ENCODE measurements at regions not wholly inside any gene's neighbourhood (a gene's known extent, or its start where the extent isn't known, plus 50 kb on each side); places are given as distances from the start of the nearest gene placed in this dataset.

DNA sequence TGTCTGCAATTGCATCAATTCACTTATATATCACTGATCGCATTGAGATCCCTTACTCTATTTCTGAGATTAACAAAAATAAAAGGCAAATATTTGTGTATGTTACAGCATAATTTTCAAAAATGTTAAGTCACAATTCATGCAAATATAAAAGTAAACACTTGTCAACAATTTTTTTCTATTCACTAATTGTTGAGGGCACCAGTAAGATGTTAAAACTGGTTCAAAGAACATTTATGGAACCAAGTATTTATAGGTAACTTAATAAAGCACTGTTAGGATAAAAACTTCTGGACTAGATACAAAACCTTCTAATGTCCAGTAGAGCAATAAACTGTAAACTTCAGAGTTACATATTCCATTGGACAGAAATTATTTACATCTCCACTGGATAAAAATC lies 586.1 kb upstream of the AUTS2 start:
- no peak for TF ChIP-seq ZNF274 (IDR thresholded peaks at IDR 0.05; ENCODE audit: low read depth, low read length)
- H3K4me3 ChIP-seq (ENCODE audit: low read length): no peak overlapping the region

DNA sequence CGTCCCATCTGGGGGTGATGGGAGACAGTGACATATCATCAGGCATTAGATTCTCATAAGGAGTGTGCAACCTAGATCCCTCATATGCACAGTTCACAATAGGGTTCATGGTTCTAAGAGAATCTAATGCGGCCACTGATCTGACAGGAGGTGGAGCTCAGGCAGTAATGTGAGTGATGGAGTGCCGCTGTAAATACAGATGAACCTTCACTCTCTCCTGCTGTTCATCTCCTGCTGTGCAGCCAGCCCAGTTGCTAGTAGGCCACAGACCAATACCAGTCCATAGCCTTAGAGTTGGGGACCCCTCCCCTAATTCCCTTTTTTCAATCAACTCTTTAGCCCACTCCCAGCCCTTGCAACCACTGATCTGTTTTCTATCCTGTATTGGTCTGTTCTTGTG lies 581.1 kb upstream of the AUTS2 start:
- H3K4me3 ChIP-seq (ENCODE audit: low read length): no peak overlapping the region
- TF ChIP-seq ZNF274 (IDR thresholded peaks at IDR 0.05; ENCODE audit: low read depth, low read length): no peak

DNA sequence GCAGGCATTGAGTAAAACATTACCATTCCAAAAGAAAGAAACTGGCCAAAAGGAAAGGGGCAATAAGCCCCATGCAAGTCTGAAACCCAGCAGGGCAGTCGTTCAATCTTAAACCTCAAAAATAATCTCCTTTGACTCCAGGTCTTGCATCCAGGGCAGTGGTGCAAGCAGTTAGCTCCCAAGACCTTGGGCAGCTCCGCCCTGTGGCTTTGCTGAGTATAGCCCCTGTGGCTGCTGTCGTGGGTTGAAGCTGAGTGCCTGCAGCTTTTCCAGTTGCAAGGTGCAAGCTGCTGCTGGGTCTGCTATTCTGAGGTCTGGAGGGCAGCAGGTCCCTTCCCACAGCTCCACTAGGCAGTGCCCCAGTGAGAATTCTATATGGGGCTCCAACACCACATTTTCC lies 580.1 kb upstream of the AUTS2 start:
- no peak for TF ChIP-seq ZNF274 (IDR thresholded peaks at IDR 0.05; ENCODE audit: low read depth, low read length)
- no peak overlapping the region for H3K4me3 ChIP-seq (ENCODE audit: low read length)

DNA sequence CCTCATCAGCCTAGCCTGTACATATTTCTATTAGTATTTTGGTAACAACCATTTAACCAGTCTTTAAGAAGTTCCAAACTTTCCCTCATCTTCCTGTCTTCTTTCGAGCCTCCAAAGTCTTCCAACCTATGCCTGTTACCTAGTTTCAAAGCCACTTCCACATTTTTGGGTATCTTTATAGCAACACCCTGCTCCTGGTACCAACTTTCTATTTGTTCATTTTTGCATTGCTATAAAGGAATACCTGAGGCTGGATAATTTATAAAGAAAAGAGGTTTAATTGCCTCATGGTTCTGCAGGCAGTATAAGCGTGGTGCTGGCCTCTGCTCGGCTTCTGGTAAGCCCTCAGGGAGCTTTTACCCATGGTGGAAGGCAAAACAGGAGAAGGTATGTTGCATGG lies 578.8 kb upstream of the AUTS2 start:
- H3K4me3 ChIP-seq (ENCODE audit: low read length): no peak overlapping the region
- no peak for TF ChIP-seq ZNF274 (IDR thresholded peaks at IDR 0.05; ENCODE audit: low read depth, low read length)

DNA sequence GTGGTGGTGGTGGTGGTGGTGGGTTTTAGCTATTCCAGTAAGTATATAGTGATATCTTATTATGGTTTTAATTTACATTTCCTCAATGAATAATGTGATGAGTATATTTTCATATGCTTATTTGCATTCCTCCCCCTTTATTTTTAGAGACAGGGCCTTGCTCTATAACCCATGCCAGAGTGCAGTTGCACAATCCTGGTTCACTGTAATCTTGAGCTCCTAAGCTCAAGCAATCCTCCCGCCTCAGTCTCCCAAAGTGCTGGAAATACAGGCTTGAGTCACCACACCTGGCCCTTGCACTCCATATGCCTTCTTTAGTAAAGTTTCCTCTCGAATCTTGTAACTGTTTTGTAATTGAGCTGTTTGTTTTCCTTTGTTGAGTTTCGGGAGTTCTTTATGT lies 577.7 kb upstream of the AUTS2 start:
- no peak for TF ChIP-seq ZNF274 (IDR thresholded peaks at IDR 0.05; ENCODE audit: low read depth, low read length)

DNA sequence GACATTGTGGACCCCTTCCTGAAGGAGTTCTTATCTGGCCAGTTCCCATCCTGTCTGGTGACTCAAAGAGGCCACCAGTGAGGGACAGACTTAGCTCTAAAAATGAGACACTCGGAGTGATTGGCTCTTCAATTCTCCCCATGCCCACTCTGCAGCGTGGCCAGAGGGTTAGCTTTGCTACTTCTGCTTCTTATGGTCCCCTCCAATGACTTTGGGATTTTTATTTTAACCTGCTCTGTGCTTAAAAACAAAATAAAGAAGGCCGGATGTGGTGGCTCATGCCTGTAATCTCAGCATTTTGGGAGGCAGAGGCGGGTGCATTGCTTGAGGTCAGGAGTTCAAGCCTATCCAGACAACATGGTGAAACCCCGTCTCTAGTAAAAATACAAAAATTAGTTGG lies 573.0 kb upstream of the AUTS2 start:
- H3K4me3 ChIP-seq (ENCODE audit: low read length): no peak overlapping the region
- no peak for TF ChIP-seq ZNF274 (IDR thresholded peaks at IDR 0.05; ENCODE audit: low read depth, low read length)

More for the DNA sequence above, 577.7 kb upstream of the AUTS2 start:
- no peak overlapping the region for H3K4me3 ChIP-seq (ENCODE audit: low read length)

DNA sequence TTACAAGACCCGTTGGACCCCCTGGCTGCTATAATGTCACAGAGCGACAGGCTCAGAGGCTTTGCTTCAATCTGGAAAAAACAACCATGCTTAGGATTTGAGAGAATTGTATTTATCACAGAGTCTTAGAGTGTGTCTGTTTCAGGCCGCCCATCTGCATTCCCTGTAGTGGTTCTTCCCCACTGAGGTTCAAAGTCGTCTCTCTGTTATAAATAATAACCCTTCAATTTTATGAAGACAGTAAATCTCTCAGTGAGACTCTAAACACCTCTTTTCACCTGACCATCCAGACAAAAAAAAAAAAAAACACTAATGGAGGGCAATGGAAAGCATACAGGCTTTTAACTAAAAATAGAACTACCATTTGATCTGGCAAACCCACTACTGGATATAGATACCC lies 565.4 kb upstream of the AUTS2 start:
- H3K4me3 ChIP-seq (ENCODE audit: low read length): no peak overlapping the region
- no peak for TF ChIP-seq ZNF274 (IDR thresholded peaks at IDR 0.05; ENCODE audit: low read depth, low read length)

DNA sequence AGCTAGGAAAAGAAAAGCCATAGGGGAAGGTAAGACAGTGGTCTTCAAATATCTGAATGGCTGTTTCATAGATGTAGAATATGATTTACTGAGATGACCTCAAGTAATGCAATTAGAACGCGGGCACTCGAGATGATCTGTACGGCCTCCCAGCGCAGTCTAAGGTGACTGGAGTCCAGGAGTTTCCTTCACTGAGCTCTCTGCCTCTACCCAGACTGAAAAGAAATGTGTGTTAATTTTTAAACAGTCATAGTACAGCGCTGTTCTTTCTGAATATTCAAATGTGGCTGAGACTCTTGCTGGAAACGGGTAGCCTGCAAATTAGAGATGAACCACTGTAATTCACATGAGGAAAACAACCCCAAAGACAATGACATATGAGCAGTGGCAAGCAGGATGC lies 562.4 kb upstream of the AUTS2 start:
- no peak for TF ChIP-seq ZNF274 (IDR thresholded peaks at IDR 0.05; ENCODE audit: low read depth, low read length)
- H3K4me3 ChIP-seq (ENCODE audit: low read length): no peak overlapping the region

DNA sequence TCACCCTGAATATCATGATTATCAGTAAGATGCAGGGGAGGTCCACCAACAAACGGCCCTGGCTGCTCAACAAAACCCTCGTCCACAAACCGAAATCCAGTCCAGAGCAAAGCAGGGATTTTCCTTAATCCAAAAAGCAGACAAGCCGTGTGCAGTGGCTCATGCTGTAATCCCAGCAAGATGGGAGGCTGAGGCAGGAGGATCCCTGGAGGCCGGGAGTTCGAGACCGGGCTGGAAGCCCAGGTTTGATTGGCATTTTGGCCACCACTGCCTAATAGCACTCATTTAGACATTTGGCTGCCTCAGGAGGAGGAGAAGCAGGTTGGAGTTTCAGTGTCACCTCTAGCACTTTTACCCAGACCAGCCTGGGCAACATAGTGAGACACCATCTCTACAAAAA lies 562.0 kb upstream of the AUTS2 start:
- no peak for TF ChIP-seq ZNF274 (IDR thresholded peaks at IDR 0.05; ENCODE audit: low read depth, low read length)
- no peak overlapping the region for H3K4me3 ChIP-seq (ENCODE audit: low read length)

DNA sequence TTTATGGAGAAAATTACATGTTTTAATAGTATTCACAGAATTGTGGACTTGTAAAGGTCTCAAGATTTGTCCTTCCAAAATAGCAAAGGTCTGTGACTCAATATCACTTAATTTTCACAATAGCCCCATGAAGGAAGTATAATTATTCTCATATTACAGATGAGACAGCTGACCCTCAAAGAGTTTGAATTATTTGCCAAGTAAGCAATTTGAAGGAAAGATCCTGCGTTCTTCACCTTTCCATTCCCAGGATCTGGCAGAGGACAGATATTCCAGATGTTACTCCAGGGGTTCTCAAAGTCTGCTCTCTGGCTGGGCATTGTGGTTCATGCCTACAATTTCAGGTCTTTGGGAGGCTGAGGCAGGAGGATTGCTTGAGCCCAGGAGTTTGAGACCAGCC lies 559.4 kb upstream of the AUTS2 start:
- no peak overlapping the region for H3K4me3 ChIP-seq (ENCODE audit: low read length)

DNA sequence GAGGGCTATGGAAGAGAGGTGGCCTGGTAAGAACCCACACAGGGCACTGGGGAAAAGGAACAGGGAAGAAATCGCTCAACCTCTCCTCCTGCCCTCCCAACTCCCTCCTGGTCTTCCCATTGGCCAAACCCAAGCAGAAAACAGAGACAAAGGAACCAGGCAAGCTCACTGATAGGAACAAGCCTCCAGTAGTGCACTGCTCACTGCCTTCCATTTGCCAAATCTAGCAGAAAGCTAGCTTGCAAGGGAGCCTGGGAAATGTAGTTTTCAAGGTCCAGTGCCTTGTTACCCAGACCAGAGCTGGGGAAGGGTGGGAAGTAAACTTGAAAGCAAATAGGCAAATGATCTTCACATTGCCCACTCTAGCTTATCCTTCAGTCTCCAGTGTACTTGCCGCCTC lies 556.1 kb upstream of the AUTS2 start:
- no peak overlapping the region for H3K4me3 ChIP-seq (ENCODE audit: low read length)
- no peak for TF ChIP-seq ZNF274 (IDR thresholded peaks at IDR 0.05; ENCODE audit: low read depth, low read length)

More for the DNA sequence above, 559.4 kb upstream of the AUTS2 start:
- TF ChIP-seq ZNF274 (IDR thresholded peaks at IDR 0.05; ENCODE audit: low read depth, low read length): no peak

DNA sequence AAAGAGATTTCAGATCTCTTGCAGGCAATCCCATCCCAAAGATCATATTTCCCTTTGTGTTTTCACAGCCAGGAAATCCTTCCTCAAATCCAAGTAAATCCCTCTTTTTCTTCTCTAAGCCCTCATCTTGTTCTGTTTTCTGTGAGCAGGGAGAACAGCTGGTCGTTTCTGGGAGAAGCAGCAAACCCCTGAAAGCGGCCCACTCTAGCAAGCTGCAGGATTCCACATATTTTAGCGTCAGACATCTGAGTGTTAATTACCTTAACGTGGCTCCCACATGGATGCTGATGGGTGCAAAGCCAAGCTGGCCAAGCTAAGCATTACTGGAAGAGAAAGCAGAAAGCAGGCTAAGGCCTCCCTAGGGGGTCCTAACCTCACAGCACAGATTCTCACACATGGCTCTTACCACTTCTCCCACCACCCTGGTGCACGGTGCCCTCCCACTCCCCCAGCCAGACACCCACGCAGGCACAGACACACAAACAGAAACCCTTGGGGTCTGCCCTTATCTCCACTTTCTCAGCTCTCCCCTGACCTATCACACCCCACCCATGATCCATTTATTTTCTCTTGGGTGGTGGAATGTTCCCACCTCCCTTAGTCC lies 551.0 kb upstream of the AUTS2 start:
- no peak overlapping the region for H3K4me3 ChIP-seq (ENCODE audit: low read length)
- no peak for TF ChIP-seq ZNF274 (IDR thresholded peaks at IDR 0.05; ENCODE audit: low read depth, low read length)

DNA sequence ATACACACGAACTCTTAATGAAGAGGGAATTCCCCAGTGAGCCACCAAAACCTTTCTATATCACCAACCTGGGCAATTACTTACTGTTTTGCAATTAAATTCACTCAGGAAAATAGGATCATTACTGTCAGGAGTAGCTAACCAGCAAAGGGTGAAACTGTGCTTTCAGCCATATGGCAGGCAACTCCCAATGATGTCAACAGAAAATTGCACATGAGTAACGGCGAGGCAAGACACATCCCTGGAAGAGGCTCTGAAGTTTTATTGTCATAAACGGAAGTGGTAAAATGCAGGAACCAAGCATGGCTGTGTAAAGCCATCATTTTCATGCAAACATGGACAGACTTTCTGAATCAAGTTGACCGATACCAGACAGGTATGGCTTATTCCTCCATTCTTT lies 548.9 kb upstream of the AUTS2 start:
- TF ChIP-seq ZNF274 (IDR thresholded peaks at IDR 0.05; ENCODE audit: low read depth, low read length): no peak
- H3K4me3 ChIP-seq (ENCODE audit: low read length): no peak overlapping the region

DNA sequence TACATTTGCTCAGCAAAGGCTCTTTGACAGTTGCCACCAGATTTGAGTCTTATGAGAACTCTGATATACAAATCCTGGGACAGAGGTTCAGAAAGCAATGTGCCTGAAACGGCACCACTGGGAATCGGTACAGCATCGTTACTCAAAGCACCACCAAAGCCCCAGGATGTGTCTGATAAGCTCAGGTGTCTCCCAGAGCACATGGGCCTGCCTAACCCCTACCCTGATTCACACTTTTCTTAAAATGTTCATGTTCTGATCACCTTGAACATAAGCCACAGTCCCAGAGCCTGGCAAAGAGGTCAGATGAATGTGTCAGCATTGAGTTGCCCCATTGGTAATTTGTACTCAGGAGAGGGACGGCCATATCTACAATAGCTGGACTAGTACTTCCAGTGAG lies 545.8 kb upstream of the AUTS2 start:
- TF ChIP-seq ZNF274 (IDR thresholded peaks at IDR 0.05; ENCODE audit: low read depth, low read length): no peak
- no peak overlapping the region for H3K4me3 ChIP-seq (ENCODE audit: low read length)

DNA sequence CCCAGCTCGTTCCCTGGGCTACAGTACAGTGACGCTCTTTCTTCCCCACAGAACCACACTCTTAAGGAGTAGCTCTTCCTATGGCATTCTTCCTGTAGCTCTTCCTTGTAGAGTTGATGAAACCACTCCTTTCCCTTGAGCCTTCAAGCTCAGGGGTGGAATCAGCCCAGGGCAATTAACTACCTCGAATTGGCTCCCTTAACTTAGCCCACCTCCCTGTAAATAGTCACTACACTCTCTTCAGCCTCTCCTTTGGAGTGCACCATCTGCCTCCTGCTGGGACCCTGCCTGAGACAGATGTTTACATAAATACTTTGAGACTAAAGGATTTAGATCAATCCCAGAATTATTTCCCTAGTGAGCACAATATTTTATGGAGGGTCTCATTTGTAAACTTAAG lies 537.8 kb upstream of the AUTS2 start:
- TF ChIP-seq ZNF274 (IDR thresholded peaks at IDR 0.05; ENCODE audit: low read depth, low read length): no peak
- no peak overlapping the region for H3K4me3 ChIP-seq (ENCODE audit: low read length)

DNA sequence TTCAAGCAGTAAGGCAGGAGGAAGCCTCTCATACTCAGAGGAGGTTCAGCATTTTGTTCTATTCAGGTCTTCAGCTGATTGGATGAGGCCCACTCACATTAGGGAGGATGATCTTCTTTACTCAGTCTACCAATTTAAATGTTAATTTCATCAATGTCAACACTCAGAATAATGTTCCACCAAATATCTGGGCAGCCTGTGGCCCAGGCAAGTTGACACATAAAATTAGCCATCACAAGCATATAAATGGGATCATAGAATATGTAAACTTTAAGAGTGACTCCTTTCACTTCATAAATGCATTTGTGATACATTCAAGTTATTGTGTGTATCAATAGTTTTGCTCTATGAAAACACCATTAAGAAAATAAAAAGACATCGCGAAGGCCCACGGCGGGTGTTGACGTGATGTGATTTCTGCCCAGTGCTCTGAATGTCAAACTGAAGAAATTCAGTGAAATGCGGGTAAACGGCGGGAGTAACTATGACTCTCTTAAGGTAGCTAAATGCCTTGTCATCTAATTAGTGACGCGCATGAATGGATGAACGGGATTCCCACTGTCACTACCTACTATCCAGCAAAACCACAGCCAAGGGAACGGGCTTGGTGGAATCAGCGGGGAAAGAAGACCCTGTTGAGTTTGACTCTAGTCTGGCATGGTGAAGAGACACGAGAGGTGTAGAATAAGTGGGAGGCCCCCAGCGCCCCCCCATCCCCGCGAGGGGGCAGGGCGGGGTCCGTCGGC lies 536.1 kb upstream of the AUTS2 start:
- no peak for TF ChIP-seq ZNF274 (IDR thresholded peaks at IDR 0.05; ENCODE audit: low read depth, low read length)
- H3K4me3 ChIP-seq (ENCODE audit: low read length): no peak overlapping the region

All from GM08714 (cell line).